H9 (cell line): ENCODE measurements at regions not wholly inside any gene's neighbourhood (a gene's known extent, or its start where the extent isn't known, plus 50 kb on each side); places are given as distances from the start of the nearest gene placed in this dataset.

Source experiments
- DNase-seq: peaks from one replicate; pipeline ENCODE4 v3.0.0-alpha.2; 2017
- H2AFZ ChIP-seq: one replicate; pipeline ENCODE4 v1.6.1; 2013; ENCODE audit warnings: mild to moderate bottlenecking, low read length, control low read depth, moderate library complexity
- H2AK5ac ChIP-seq: 2 replicates; pipeline ENCODE4 v1.6.1; 2013; ENCODE audit warnings: low read length, control low read depth, mixed read lengths; ENCODE audit not compliant: insufficient read length
- H2BK120ac ChIP-seq: one replicate; pipeline ENCODE4 v1.6.1; 2013; ENCODE audit warnings: low read depth, mild to moderate bottlenecking, low read length, control low read depth, inconsistent platforms; ENCODE audit not compliant: poor library complexity, severe bottlenecking
- H2BK12ac ChIP-seq: 2 replicates; pipeline ENCODE4 v1.6.1; 2013; ENCODE audit warnings: low read length, control low read depth, mixed read lengths, low read depth; ENCODE audit not compliant: insufficient read length
- H2BK15ac ChIP-seq: 2 replicates; pipeline ENCODE4 v1.6.1; 2013; ENCODE audit warnings: low read depth, low read length, control low read depth
- H2BK20ac ChIP-seq: one replicate; pipeline ENCODE4 v1.6.1; 2013; ENCODE audit warnings: low read depth, mild to moderate bottlenecking, low read length, control low read depth, inconsistent platforms; ENCODE audit not compliant: poor library complexity, severe bottlenecking
- H2BK5ac ChIP-seq: 2 replicates; pipeline ENCODE4 v1.6.1; 2013; ENCODE audit warnings: low read length, control low read depth, mixed read lengths; ENCODE audit not compliant: insufficient read length
- H3K14ac ChIP-seq: 2 replicates; pipeline ENCODE4 v1.6.1; 2013; ENCODE audit warnings: low read length, control low read depth; ENCODE audit not compliant: insufficient read depth
- H3K18ac ChIP-seq: 2 replicates; pipeline ENCODE4 v1.6.1; 2013; ENCODE audit warnings: low read depth, mild to moderate bottlenecking, mixed read lengths, low read length, control low read depth; ENCODE audit not compliant: insufficient read length
- H3K23ac ChIP-seq: 2 replicates; pipeline ENCODE4 v1.6.1; 2013; ENCODE audit warnings: low read length, control low read depth, mixed read lengths, low read depth; ENCODE audit not compliant: insufficient read length
- H3K23me2 ChIP-seq: 2 replicates; pipeline ENCODE4 v1.6.1; 2013; ENCODE audit warnings: low read depth, mild to moderate bottlenecking, mixed read lengths, low read length, control low read depth; ENCODE audit not compliant: insufficient read length, poor library complexity, severe bottlenecking
- H3K27ac ChIP-seq: 2 replicates; pipeline ENCODE4 v1.5.1; 2013; ENCODE audit warnings: low read length, control low read depth, mixed read lengths, low read depth; ENCODE audit not compliant: insufficient read length
- H3K27me3 ChIP-seq: 2 replicates; pipeline ENCODE4 v1.6.1; 2013; ENCODE audit warnings: low read length, control low read depth, inconsistent platforms; ENCODE audit not compliant: insufficient read depth
- H3K4ac ChIP-seq: 2 replicates; pipeline ENCODE4 v1.6.1; 2013; ENCODE audit warnings: low read depth, mild to moderate bottlenecking, control low read depth, inconsistent platforms, low read length, moderate library complexity
- H3K4me1 ChIP-seq: 2 replicates; pipeline ENCODE4 v1.6.1; 2013; ENCODE audit warnings: low read length, control low read depth, inconsistent platforms; ENCODE audit not compliant: insufficient read depth
- H3K4me2 ChIP-seq: 2 replicates; pipeline ENCODE4 v1.6.1; 2013; ENCODE audit warnings: low read length, control low read depth, mixed read lengths; ENCODE audit not compliant: insufficient read length, insufficient read depth
- H3K56ac ChIP-seq: 2 replicates; pipeline ENCODE4 v1.6.1; 2013; ENCODE audit warnings: low read depth, mild to moderate bottlenecking, mixed read lengths, low read length, control low read depth; ENCODE audit not compliant: insufficient read length
- H3K79me1 ChIP-seq: 2 replicates; pipeline ENCODE4 v1.6.1; 2013; ENCODE audit warnings: low read depth, mild to moderate bottlenecking, moderate library complexity, low read length, control low read depth, inconsistent platforms; ENCODE audit not compliant: insufficient read depth, poor library complexity, severe bottlenecking
- H3K79me2 ChIP-seq: 2 replicates; pipeline ENCODE4 v1.6.1; 2013; ENCODE audit warnings: low read length, control low read depth, inconsistent platforms; ENCODE audit not compliant: insufficient read depth
- H3K9ac ChIP-seq: 2 replicates; pipeline ENCODE4 v1.6.1; 2013; ENCODE audit warnings: low read length, control low read depth, mixed read lengths; ENCODE audit not compliant: insufficient read length; ENCODE audit errors: extremely low read depth
- H3K9me3 ChIP-seq: one replicate; pipeline ENCODE4 v1.6.1; 2013; ENCODE audit warnings: low read depth, low read length, inconsistent platforms; ENCODE audit not compliant: control insufficient read depth
- H3T11ph ChIP-seq: one replicate; pipeline ENCODE4 v1.6.1; 2013; ENCODE audit warnings: mild to moderate bottlenecking, low read length, control low read depth, inconsistent platforms
- H4K20me1 ChIP-seq: one replicate; pipeline ENCODE4 v1.6.1; 2013; ENCODE audit not compliant: control insufficient read depth, insufficient read length, insufficient read depth
- H4K5ac ChIP-seq: 2 replicates; pipeline ENCODE4 v1.6.1; 2013; ENCODE audit warnings: low read depth, mild to moderate bottlenecking, mixed read lengths, low read length, control low read depth; ENCODE audit not compliant: insufficient read length
- H4K8ac ChIP-seq: replicated peaks from 2 replicates; pipeline ENCODE4 v1.6.1; 2013; ENCODE audit warnings: low read length, control low read depth, mixed read lengths, low read depth; ENCODE audit not compliant: insufficient read length
- H4K91ac ChIP-seq: 2 replicates; pipeline ENCODE4 v1.6.1; 2013; ENCODE audit warnings: low read depth, mild to moderate bottlenecking, moderate library complexity, mixed read lengths, low read length, control low read depth; ENCODE audit not compliant: insufficient read length
- H3K27ac Mint-ChIP-seq, 3 experiments: 2 replicates in 2 of 3; 3 replicates in 1 of 3; pipeline ENCODE4 v1.8.0; 2020 to 2021; ENCODE audit warnings: mixed read lengths in 3 of 3, mild to moderate bottlenecking in 1 of 3, moderate library complexity in 1 of 3
- H3K27me3 Mint-ChIP-seq: 2 replicates; pipeline ENCODE4 v1.8.0; 2021; ENCODE audit warnings: low read depth, mild to moderate bottlenecking, moderate library complexity, mixed read lengths
- H3K36me3 Mint-ChIP-seq, 3 experiments: 2 replicates in 2 of 3; 3 replicates in 1 of 3; pipeline ENCODE4 v1.8.0; 2020 to 2021; ENCODE audit warnings: low read depth in 3 of 3, mixed read lengths in 3 of 3; ENCODE audit not compliant: insufficient read depth in 1 of 3
- H3K4me1 Mint-ChIP-seq, 2 experiments: 2 replicates each; pipeline ENCODE4 v1.8.0; 2020; ENCODE audit warnings: mixed read lengths in 2 of 2
- H3K4me3 Mint-ChIP-seq, 2 experiments: 2 replicates in 1 of 2; 3 replicates in 1 of 2; pipeline ENCODE4 v1.8.0; 2020 to 2021; ENCODE audit warnings: mild to moderate bottlenecking in 2 of 2, mixed read lengths in 2 of 2, moderate library complexity in 1 of 2
- H3K9me3 Mint-ChIP-seq, 2 experiments: 2 replicates in 1 of 2; 3 replicates in 1 of 2; pipeline ENCODE4 v1.8.0; 2020; ENCODE audit warnings: mild to moderate bottlenecking in 2 of 2, mixed read lengths in 2 of 2, moderate library complexity in 1 of 2
- CTCF ChIP-seq: fragments of 200-600 bp; sonication (generic); conservative IDR thresholded peaks from 3 replicates; pipeline ENCODE4 v1.8.0; 2021; ENCODE audit warnings: antibody characterized with exemption, mild to moderate bottlenecking
- WGBS: extraction: QIAGEN DNeasy Blood & Tissue Kit; methylation state at CpG from one replicate; pipeline ENCODE4 v1.1.7; 2013; ENCODE audit warnings: missing lambda C conversion rate, low lambda C conversion rate, mixed read lengths; ENCODE audit not compliant: insufficient read length; ENCODE audit errors: extremely low coverage; 5-methylcytosine and 5-hydroxymethylcytosine counted together

DNA sequence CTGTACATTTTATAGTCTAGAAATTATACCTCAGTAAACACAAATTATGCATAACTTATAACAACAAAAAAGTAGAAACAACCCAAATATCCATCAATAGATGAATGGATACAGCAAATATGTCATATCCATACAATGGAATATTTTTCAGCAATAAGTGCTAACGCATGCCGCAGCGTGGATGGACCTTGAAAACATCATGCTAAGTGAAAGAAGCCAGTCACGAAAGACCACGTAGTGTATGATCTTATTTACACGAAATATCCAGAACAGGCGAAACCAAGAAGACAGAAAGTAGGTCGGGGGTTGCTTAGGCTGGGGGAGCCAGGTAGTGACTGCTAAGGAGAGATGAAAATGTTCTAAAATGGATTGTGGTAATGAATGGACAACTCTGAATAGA, 167.1 kb upstream of the MYCN start:
- no peak overlapping the region for H4K91ac ChIP-seq

More for the DNA sequence above, 167.1 kb upstream of the MYCN start:
- Mint-ChIP-seq H3K4me3 (no peak overlapping the region), H3K27ac (no peak overlapping the region), H3K4me1 (peaks cover 0 to 13% of the 10 kb centered on the region in 2 experiments; a peak in 2 of 4 replicates), H3K36me3 (no peaks in the 10 kb centered on the region), H3K9me3 (no peaks in the 10 kb centered on the region; a peak in 1 of 5 replicates), H3K27me3 (no peaks in the 10 kb centered on the region; the same call in 1 of the 2 replicates)
- no peak overlapping the region for H4K8ac ChIP-seq
- TF ChIP-seq CTCF, result no peak
- no peaks in the 10 kb centered on the region for H3K79me2 ChIP-seq
- no peak for DNase-seq
- H4K20me1 ChIP-seq, result no peaks in the 10 kb centered on the region
- no peaks in the 10 kb centered on the region for H3K23me2 ChIP-seq
- no peak overlapping the region for H2BK15ac ChIP-seq
- H3K79me1 ChIP-seq, result no peaks in the 10 kb centered on the region
- no peak overlapping the region for H3K4me2 ChIP-seq
- H3K56ac ChIP-seq, result no peak overlapping the region
- H3K4ac ChIP-seq, result no peak overlapping the region
- H3K27ac ChIP-seq, result no peak overlapping the region
- WGBS, result no CpG with 5 or more reads among the region's 8 CpGs
- H2AFZ ChIP-seq, result no peak overlapping the region
- H3K9ac ChIP-seq, result no peak overlapping the region
- H2BK20ac ChIP-seq, result no peak overlapping the region
- H4K5ac ChIP-seq, result no peak overlapping the region
- H2BK5ac ChIP-seq, result no peak overlapping the region
- no peaks in the 10 kb centered on the region for H3K27me3 ChIP-seq
- no peak overlapping the region for H3T11ph ChIP-seq
- H3K4me1 ChIP-seq, result no peaks in the 10 kb centered on the region
- H3K18ac ChIP-seq, result no peak overlapping the region
- H2BK120ac ChIP-seq, result no peak overlapping the region
- H2BK12ac ChIP-seq, result no peak overlapping the region
- H3K14ac ChIP-seq, result no peak overlapping the region
- no peak overlapping the region for H2AK5ac ChIP-seq
- H3K9me3 ChIP-seq, result no peaks in the 10 kb centered on the region
- H3K23ac ChIP-seq, result no peak overlapping the region
